WTC11 (cell line): ENCODE measurements at regions not wholly inside any gene's neighbourhood (a gene's known extent, or its start where the extent isn't known, plus 50 kb on each side); places are given as distances from the start of the nearest gene placed in this dataset.

Source experiments
- ATAC-seq: fragments of 200-7000 bp; cut with Tn5 transposase; 2 replicates; pipeline ENCODE4 v1.10.0; 2021; ENCODE audit warnings: mild to moderate bottlenecking, moderate library complexity
- CTCF ChIA-PET: fragments of 300-600 bp; sonication (Branson Sonifier 250); formaldehyde crosslinking; loops from one replicate; lab custom pipeline; 2021; ENCODE audit warnings: antibody characterized with exemption; lab: Charles Lee
- POLR2A ChIA-PET: fragments of 350-600 bp; sonication (Branson Sonifier 250); formaldehyde crosslinking; loops from one replicate; lab custom pipeline; 2021; ENCODE audit warnings: antibody characterized with exemption; lab: Charles Lee
- DNase-seq: peaks from one replicate; pipeline ENCODE4 v3.0.0; 2021; ENCODE audit warnings: low spot score
- H3K27ac Mint-ChIP-seq: 2 replicates; pipeline ENCODE4 v1.8.0; 2021; ENCODE audit warnings: mixed read lengths
- H3K27me3 Mint-ChIP-seq: 2 replicates; pipeline ENCODE4 v1.8.0; 2021; ENCODE audit warnings: low read depth, mild to moderate bottlenecking, moderate library complexity, mixed read lengths
- H3K36me3 Mint-ChIP-seq: 2 replicates; pipeline ENCODE4 v1.8.0; 2021; ENCODE audit warnings: mixed read lengths
- H3K4me1 Mint-ChIP-seq: 2 replicates; pipeline ENCODE4 v1.8.0; 2022; ENCODE audit warnings: mixed read lengths
- H3K4me3 Mint-ChIP-seq: 2 replicates; pipeline ENCODE4 v1.8.0; 2021; ENCODE audit warnings: mild to moderate bottlenecking, moderate library complexity, mixed read lengths
- H3K9me3 Mint-ChIP-seq: 2 replicates; pipeline ENCODE4 v1.8.0; 2021; ENCODE audit warnings: mixed read lengths
- CDX4 ChIP-seq: fragments of 250-450 bp; sonication (Bioruptor Pico); IDR thresholded peaks from 2 replicates; pipeline ENCODE4 v1.9.0; 2021; ENCODE audit warnings: moderate library complexity, mild to moderate bottlenecking, inconsistent platforms, borderline replicate concordance
- CTCF ChIP-seq: fragments of 200-600 bp; IDR thresholded peaks from 2 replicates; pipeline ENCODE4 v1.8.0; 2022; ENCODE audit warnings: antibody characterized with exemption
- JAZF1 ChIP-seq: fragments of 250-450 bp; sonication (Bioruptor Pico); IDR thresholded peaks from 2 replicates; pipeline ENCODE4 v1.9.0; 2021; ENCODE audit warnings: moderate library complexity, mild to moderate bottlenecking, inconsistent platforms
- MLX ChIP-seq: sonication (generic); formaldehyde crosslinking; IDR thresholded peaks from 2 replicates; pipeline ENCODE4 v1.8.1; 2023; ENCODE audit warnings: mild to moderate bottlenecking, missing genetic modification reagents, moderate library complexity
- NR3C1 ChIP-seq: sonication (generic); formaldehyde crosslinking; conservative IDR thresholded peaks from 2 replicates; pipeline ENCODE4 v1.8.1; 2023; ENCODE audit warnings: low read depth, mild to moderate bottlenecking, missing genetic modification reagents
- TP53 ChIP-seq: sonication (generic); formaldehyde crosslinking; IDR thresholded peaks from 2 replicates; pipeline ENCODE4 v1.8.1; 2023; ENCODE audit warnings: mild to moderate bottlenecking, missing genetic modification reagents
- USF2 ChIP-seq: sonication (generic); formaldehyde crosslinking; IDR thresholded peaks from 2 replicates; pipeline ENCODE4 v1.8.1; 2023; ENCODE audit warnings: mild to moderate bottlenecking, missing genetic modification reagents, moderate library complexity
- ZNF281 ChIP-seq: sonication (generic); formaldehyde crosslinking; IDR thresholded peaks from 2 replicates; pipeline ENCODE4 v1.8.0; 2023; ENCODE audit warnings: mild to moderate bottlenecking, missing genetic modification reagents
- ZNF396 ChIP-seq: fragments of 250-450 bp; sonication (Bioruptor Pico); IDR thresholded peaks from 2 replicates; pipeline ENCODE4 v1.8.0; 2021; ENCODE audit warnings: mild to moderate bottlenecking, moderate library complexity, borderline replicate concordance

GRCh38 chr22:27329131-27329850 is 472.3 kb downstream of the MN1 start:
- peaks cover 8% of the 10 kb centered on the region for H3K27me3 Mint-ChIP-seq
- H3K36me3 Mint-ChIP-seq: no peaks in the 10 kb centered on the region
- H3K27ac Mint-ChIP-seq: no peak overlapping the region
- ATAC-seq (peak; percentile 81), DNase-seq (no peak)
- peaks cover 27% of the 10 kb centered on the region for H3K4me1 Mint-ChIP-seq
- TF ChIP-seq MLX (CRISPR knock-in tag): no peak
- no peak for TF ChIP-seq NR3C1 (CRISPR knock-in tag)
- peak; percentile 66 for TF ChIP-seq USF2 (CRISPR knock-in tag)
- CTCF ChIA-PET: interaction anchor here (0.8 to 1.3 kb wide), 4 partner anchors 12 to 573 kb away, joined by 3 to 6 read pairs (median 4); no protein-coding TSS in a partner anchor
- POLR2A ChIA-PET: interaction anchor here (0.5 kb wide), 1 partner anchor 79 kb away, joined by 3 read pairs; no protein-coding TSS in a partner anchor
- H3K4me3 Mint-ChIP-seq: peak overlapping the region; percentile 49
- H3K9me3 Mint-ChIP-seq: peaks cover 14% of the 10 kb centered on the region

- Mint-ChIP-seq H3K4me1 (peaks cover 27% of the 10 kb centered on the region), H3K27ac (no peak overlapping the region), H3K4me3 (no peak overlapping the region), H3K36me3 (no peaks in the 10 kb centered on the region), H3K9me3 (peaks cover 9% of the 10 kb centered on the region), H3K27me3 (peaks cover 10% of the 10 kb centered on the region)
- CTCF ChIA-PET: interaction anchor here (0.8 to 2.1 kb wide), 6 partner anchors 12 to 574 kb away, joined by 3 to 15 read pairs (median 4); no protein-coding TSS in a partner anchor
- DNase-seq: no peak
- POLR2A ChIA-PET: no interaction called here
- ATAC-seq: no peak
- TF ChIP-seq ZNF281 (CRISPR knock-in tag) (no peak), TP53 (CRISPR knock-in tag) (no peak)
Observed at GRCh38 chr22:27329966-27330645, 471.4 kb downstream of the MN1 start.

- peaks cover 9% of the 10 kb centered on the region for H3K9me3 Mint-ChIP-seq
- CTCF ChIA-PET: interaction anchor here (0.6 to 2.1 kb wide), 21 partner anchors 14 to 690 kb away, joined by 3 to 15 read pairs (median 3); no protein-coding TSS in a partner anchor
- H3K4me3 Mint-ChIP-seq: no peak overlapping the region
- no peak overlapping the region for H3K27ac Mint-ChIP-seq
- TF ChIP-seq CTCF (peak; percentile 38; the same call in 1 of the 2 replicates), JAZF1 (CRISPR knock-in tag) (no peak), TP53 (CRISPR knock-in tag) (no peak), ZNF396 (CRISPR knock-in tag) (no peak), CDX4 (CRISPR knock-in tag) (no peak)
- H3K4me1 Mint-ChIP-seq: peaks cover 28% of the 10 kb centered on the region
- peak; percentile 94 for ATAC-seq
- no peaks in the 10 kb centered on the region for H3K36me3 Mint-ChIP-seq
- POLR2A ChIA-PET: no interaction called here
- peak; percentile 70 for DNase-seq
- peaks cover 10% of the 10 kb centered on the region for H3K27me3 Mint-ChIP-seq
Observed at GRCh38 chr22:27331526-27332281, 469.9 kb downstream of the MN1 start.
